HEK293 (cell line): ENCODE measurements at regions not wholly inside any gene's neighbourhood (a gene's known extent, or its start where the extent isn't known, plus 50 kb on each side); places are given as distances from the start of the nearest gene placed in this dataset.

Experiments used
- REST ChIP-seq: fragments of 450-650 bp; formaldehyde crosslinking; IDR thresholded peaks from 2 replicates; pipeline ENCODE4 v1.5.1; 2016; ENCODE audit warnings: missing biosample characterization, missing genetic modification characterization
- YY1 ChIP-seq: fragments of 450-650 bp; formaldehyde crosslinking; IDR thresholded peaks from 2 replicates; pipeline ENCODE4 v1.5.1; 2018; ENCODE audit warnings: missing biosample characterization, missing genetic modification characterization
- ZNF157 ChIP-seq: fragments of 450-650 bp; formaldehyde crosslinking; IDR thresholded peaks from 2 replicates; pipeline ENCODE4 v1.5.1; 2016; ENCODE audit warnings: missing biosample characterization, missing genetic modification characterization
- ZNF174 ChIP-seq: fragments of 450-650 bp; formaldehyde crosslinking; IDR thresholded peaks from 2 replicates; pipeline ENCODE4 v1.5.0; 2017; ENCODE audit warnings: missing biosample characterization, mild to moderate bottlenecking, missing genetic modification characterization
- ZNF184 ChIP-seq: fragments of 450-650 bp; IDR thresholded peaks from 2 replicates; pipeline ENCODE4 v1.5.1; 2018; ENCODE audit warnings: missing biosample characterization, mild to moderate bottlenecking, missing genetic modification characterization
- ZNF280D ChIP-seq: fragments of 450-650 bp; formaldehyde crosslinking; IDR thresholded peaks from 2 replicates; pipeline ENCODE4 v1.5.1; 2016; ENCODE audit warnings: missing biosample characterization, missing genetic modification characterization
- ZNF514 ChIP-seq: fragments of 450-650 bp; formaldehyde crosslinking; IDR thresholded peaks from 2 replicates; pipeline ENCODE4 v1.5.1; 2016; ENCODE audit warnings: missing biosample characterization, missing genetic modification characterization
- ZNF518A ChIP-seq: fragments of 450-650 bp; formaldehyde crosslinking; conservative IDR thresholded peaks from 2 replicates; pipeline ENCODE4 v1.5.1; 2016; ENCODE audit warnings: low read depth, missing biosample characterization, missing genetic modification characterization
- ZNF670 ChIP-seq: fragments of 450-650 bp; formaldehyde crosslinking; IDR thresholded peaks from 2 replicates; pipeline ENCODE4 v1.5.1; 2016; ENCODE audit warnings: missing biosample characterization, missing genetic modification characterization, low read depth
- ZNF707 ChIP-seq: fragments of 450-650 bp; formaldehyde crosslinking; IDR thresholded peaks from 2 replicates; pipeline ENCODE4 v1.5.1; 2016; ENCODE audit warnings: missing biosample characterization, missing genetic modification characterization
- ZNF747 ChIP-seq: fragments of 450-650 bp; formaldehyde crosslinking; IDR thresholded peaks from 2 replicates; pipeline ENCODE4 v1.5.1; 2016; ENCODE audit warnings: missing biosample characterization, missing genetic modification characterization

- TF ChIP-seq YY1 (tag by site-specific recombination) (no peak), ZNF174 (tag by site-specific recombination) (no peak), ZNF514 (tag by site-specific recombination) (no peak), ZNF747 (no peak), ZNF280D (tag by site-specific recombination) (no peak), ZNF707 (tag by site-specific recombination) (no peak), ZNF157 (tag by site-specific recombination) (no peak), REST (tag by site-specific recombination) (no peak), ZNF518A (tag by site-specific recombination) (no peak), ZNF184 (no peak), ZNF670 (no peak)
Measured at GRCh38 chr18:73249030-73249429, 381.2 kb upstream of the NETO1 start.
